ENCODE measurements at regions not wholly inside any gene's neighbourhood (a gene's known extent, or its start where the extent isn't known, plus 50 kb on each side); places are given as distances from the start of the nearest gene placed in this dataset.
A peak's percentile ranks its signal among the peaks of the same experiment; 100 is the strongest.

DNA sequence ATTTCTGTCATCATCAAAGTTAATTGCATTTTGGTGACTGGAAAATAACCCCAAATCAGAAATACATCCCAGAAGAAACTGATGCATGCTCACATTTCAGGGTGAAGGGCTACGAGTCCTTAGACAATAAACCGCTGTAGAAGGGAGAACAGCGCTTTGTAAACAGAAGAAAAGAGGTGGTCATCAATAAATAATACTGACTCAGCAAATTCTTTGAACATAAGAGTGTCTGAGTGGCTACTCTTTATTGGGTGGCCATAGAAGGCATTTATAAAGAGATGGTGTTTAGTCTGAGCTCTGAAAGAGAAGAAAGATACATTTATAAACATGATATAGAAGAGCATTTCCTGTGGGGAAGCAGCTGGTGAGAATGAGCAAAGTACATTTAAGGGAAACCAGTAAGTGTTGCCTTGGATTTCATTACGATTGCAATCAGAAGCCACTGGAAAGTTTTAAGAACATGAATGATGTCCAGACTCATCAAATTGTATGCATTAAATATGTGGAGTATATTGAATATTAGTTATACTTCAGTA is 246.9 kb upstream of the GIMD1 start:
- dilution Hi-C loops (cut with MboI; ENCODE audit: extremely low pct_ligation_motif_present, low sequenced_read_pairs) (no loop called here), intact Hi-C loops (cut with micrococcal nuclease) (no loop called here)
- no peak overlapping the region for H3K9ac ChIP-seq (replicated peaks; ENCODE audit: extremely low read depth, insufficient read depth, low read length)
- H3K4me3 ChIP-seq (replicated peaks in 1 of 3; ENCODE audit: insufficient read depth in 1 of 3, low read depth in 1 of 3, low read length in 3 of 3): no peak overlapping the region
- H3K4me1 ChIP-seq (ENCODE audit: control insufficient read depth, extremely low read depth, insufficient read depth, low read length): peaks cover 7% of the 10 kb centered on the region
- no TSS peak for BruUV-seq (replicated peaks)
- no peak for FAIRE-seq
- H3K79me2 ChIP-seq (ENCODE audit: control insufficient read depth, insufficient read depth, low read length): no peaks in the 10 kb centered on the region
- no peaks in the 10 kb centered on the region for H3K9me1 ChIP-seq (replicated peaks; ENCODE audit: control insufficient read depth, extremely low read depth, insufficient read depth, low read length)
- H3K9me3 ChIP-seq (replicated peaks; ENCODE audit: control insufficient read depth, insufficient read depth, low read length): no peaks in the 10 kb centered on the region
- CTCF ChIA-PET: no interaction called here
- peak; percentile 58 for DNase-seq (ENCODE audit: low read depth, low spot score)
- POLR2A ChIA-PET: no interaction called here
- no peaks in the 10 kb centered on the region for H3K36me3 ChIP-seq (ENCODE audit: control insufficient read depth in 2 of 2, extremely low read depth in 1 of 2, insufficient read depth in 2 of 2, low read length in 2 of 2)
- H2AFZ ChIP-seq (ENCODE audit: low read depth, low read length): no peak overlapping the region
- no peak overlapping the region for H3K27ac ChIP-seq (ENCODE audit: insufficient read depth, low read depth, low read length)
- TF ChIP-seq EZH2 (IDR thresholded peaks at IDR 0.05; ENCODE audit: borderline replicate concordance, low read depth, low read length, severe bottlenecking) (no peak), GATA2 (IDR thresholded peaks at IDR 0.05; ENCODE audit: insufficient read depth, insufficient read length, low read depth, low read length) (no peak), CTCF (IDR thresholded peaks at IDR 0.05; ENCODE audit: extremely low read depth in 1 of 2, insufficient read depth in 1 of 2, low read depth in 1 of 2, low read length in 2 of 2) (no peak), POLR2A (IDR thresholded peaks at IDR 0.05; ENCODE audit: low read depth, low read length) (no peak)
- H3K27me3 ChIP-seq (ENCODE audit: control insufficient read depth in 2 of 2, insufficient read depth in 2 of 2, low read length in 2 of 2): no peaks in the 10 kb centered on the region
- H4K20me1 ChIP-seq (replicated peaks; ENCODE audit: control insufficient read depth, extremely low read depth, insufficient read depth, low read length): no peaks in the 10 kb centered on the region
- no peak overlapping the region for H3K4me2 ChIP-seq (ENCODE audit: insufficient read depth, low read length)

- dilution Hi-C loops (cut with MboI; ENCODE audit: extremely low pct_ligation_motif_present, low sequenced_read_pairs) (no loop called here), intact Hi-C loops (cut with micrococcal nuclease) (no loop called here)
- Histone ChIP-seq H3K4me3 (replicated peaks in 1 of 3; ENCODE audit: insufficient read depth in 1 of 3, low read depth in 1 of 3, low read length in 3 of 3) (no peak overlapping the region), H4K20me1 (replicated peaks; ENCODE audit: control insufficient read depth, extremely low read depth, insufficient read depth, low read length) (no peaks in the 10 kb centered on the region), H3K4me1 (ENCODE audit: control insufficient read depth, extremely low read depth, insufficient read depth, low read length) (peaks cover 7% of the 10 kb centered on the region), H3K27ac (ENCODE audit: insufficient read depth, low read depth, low read length) (no peak overlapping the region), H3K36me3 (ENCODE audit: control insufficient read depth in 2 of 2, extremely low read depth in 1 of 2, insufficient read depth in 2 of 2, low read length in 2 of 2) (no peaks in the 10 kb centered on the region), H3K4me2 (ENCODE audit: insufficient read depth, low read length) (no peak overlapping the region), H3K9me3 (replicated peaks; ENCODE audit: control insufficient read depth, insufficient read depth, low read length) (no peaks in the 10 kb centered on the region), H3K9me1 (replicated peaks; ENCODE audit: control insufficient read depth, extremely low read depth, insufficient read depth, low read length) (no peaks in the 10 kb centered on the region), H2AFZ (ENCODE audit: low read depth, low read length) (no peak overlapping the region), H3K79me2 (ENCODE audit: control insufficient read depth, insufficient read depth, low read length) (no peaks in the 10 kb centered on the region), H3K9ac (replicated peaks; ENCODE audit: extremely low read depth, insufficient read depth, low read length) (no peak overlapping the region), H3K27me3 (ENCODE audit: control insufficient read depth in 2 of 2, insufficient read depth in 2 of 2, low read length in 2 of 2) (no peaks in the 10 kb centered on the region)
- peak; percentile 22 for DNase-seq (ENCODE audit: low read depth, low spot score)
- CTCF ChIA-PET: no interaction called here
- BruUV-seq (replicated peaks): no TSS peak
- TF ChIP-seq CTCF (IDR thresholded peaks at IDR 0.05; ENCODE audit: extremely low read depth in 1 of 2, insufficient read depth in 1 of 2, low read depth in 1 of 2, low read length in 2 of 2): no peak
- TF ChIP-seq EZH2 (IDR thresholded peaks at IDR 0.05; ENCODE audit: borderline replicate concordance, low read depth, low read length, severe bottlenecking): no peak
- TF ChIP-seq JUN (IDR thresholded peaks at IDR 0.05; ENCODE audit: borderline replicate concordance, insufficient read depth, insufficient read length, low read depth): no peak
- no peak for TF ChIP-seq POLR2AphosphoS5 (IDR thresholded peaks at IDR 0.05; ENCODE audit: insufficient read depth, low read depth, low read length)
- no peak for TF ChIP-seq MYC (IDR thresholded peaks at IDR 0.05; ENCODE audit: low read depth, low read length)
- TF ChIP-seq GATA2 (IDR thresholded peaks at IDR 0.05; ENCODE audit: insufficient read depth, insufficient read length, low read depth, low read length): no peak
- TF ChIP-seq FOS (IDR thresholded peaks at IDR 0.05; ENCODE audit: borderline replicate concordance, insufficient read depth, low read length): no peak
- TF ChIP-seq MAX (IDR thresholded peaks at IDR 0.05; ENCODE audit: insufficient read depth, insufficient read length): no peak
- no peak for TF ChIP-seq POLR2A (IDR thresholded peaks at IDR 0.05; ENCODE audit: low read depth, low read length)
- POLR2A ChIA-PET: no interaction called here
- FAIRE-seq: peak; percentile 71
These were observed 245.9 kb upstream of the GIMD1 start for GRCh38 chr4:106614441-106614840.

Measured in endothelial cell of umbilical vein (primary cell).